Sigmoid colon (tissue), 4 donors: ENCODE measurements at regions not wholly inside any gene's neighbourhood (a gene's known extent, or its start where the extent isn't known, plus 50 kb on each side); places are given as distances from the start of the nearest gene placed in this dataset.

ENCODE experiments used
- CTCF ChIP-seq, 4 experiments: fragments of 450-650 bp in 3 of 4; fragments of 200-600 bp in 1 of 4; IDR thresholded peaks; one replicate each; pipeline ENCODE4 v1.5.1; 2016 to 2019; ENCODE audit warnings: antibody characterized with exemption in 4 of 4, mild to moderate bottlenecking in 3 of 4, moderate library complexity in 2 of 4
- POLR2AphosphoS5 ChIP-seq, 4 donors: sonication (generic); formaldehyde crosslinking; IDR thresholded peaks; one replicate each; pipeline ENCODE4 v1.6.1; 2017; ENCODE audit warnings: antibody characterized with exemption in 4 of 4

DNA sequence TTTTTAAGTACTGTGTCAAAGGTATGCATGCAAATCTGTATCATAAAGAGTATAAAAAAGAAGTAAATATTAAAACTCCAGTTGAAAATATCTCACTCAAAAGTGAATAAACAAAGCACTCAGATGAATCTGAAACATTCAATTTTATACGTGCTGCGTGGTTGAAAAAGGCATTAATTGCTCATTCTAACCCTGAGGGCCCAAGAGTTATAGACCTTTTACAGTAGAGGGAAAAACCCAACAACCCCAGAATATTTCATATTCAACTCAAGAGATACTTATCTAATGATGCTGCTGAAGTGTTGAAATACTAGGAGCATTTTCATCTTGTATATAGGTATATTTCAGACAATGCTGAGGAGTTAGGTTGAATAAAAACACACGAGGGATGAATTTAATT lies 862.8 kb upstream of the CITED2 start:
- TF ChIP-seq CTCF (IDR thresholded peaks at IDR 0.05) (no peak), POLR2AphosphoS5 (IDR thresholded peaks at IDR 0.05) (no peak)
